HG03103 (cell line): ENCODE measurements at regions not wholly inside any gene's neighbourhood (a gene's known extent, or its start where the extent isn't known, plus 50 kb on each side); places are given as distances from the start of the nearest gene placed in this dataset.
"Not testable (repeated sequence)": the region's sequence is repeated elsewhere in the genome, so short reads cannot be mapped to it uniquely, and the experiment has no call there.

ENCODE experiments used
- ATAC-seq: cut with Tn5 transposase; IDR thresholded peaks from one replicate; pipeline ENCODE4 v1.9.1; 2021; ENCODE audit warnings: low read depth; ENCODE audit not compliant: unreplicated experiment

- no peak for ATAC-seq
These were observed 271.4 kb upstream of the SMIM21 start for GRCh38 chr18:75698861-75699260.

GRCh38 chr18:75697493-75697892, 270.0 kb upstream of the SMIM21 start:
- ATAC-seq = no peak

- no peak for ATAC-seq
These were observed 268.9 kb upstream of the SMIM21 start for GRCh38 chr18:75696391-75696790.

- ATAC-seq = no peak
These were observed 266.8 kb upstream of the SMIM21 start for GRCh38 chr18:75694292-75694691.

- ATAC-seq = no peak
These were observed 264.0 kb upstream of the SMIM21 start for GRCh38 chr18:75691483-75691882.

- not testable (repeated sequence) for ATAC-seq
These were observed 262.8 kb upstream of the SMIM21 start for GRCh38 chr18:75690283-75690682.

- ATAC-seq = no peak
These were observed 260.1 kb upstream of the SMIM21 start for GRCh38 chr18:75687626-75688025.

GRCh38 chr18:75683426-75683825, 255.9 kb upstream of the SMIM21 start:
- ATAC-seq = no peak

- ATAC-seq = no peak
These were observed 254.1 kb upstream of the SMIM21 start for GRCh38 chr18:75681538-75682115.

GRCh38 chr18:75679331-75679730, 251.8 kb upstream of the SMIM21 start:
- no peak for ATAC-seq

- no peak for ATAC-seq
These were observed 251.1 kb upstream of the SMIM21 start for GRCh38 chr18:75678627-75679026.

GRCh38 chr18:75677696-75678455, 250.4 kb upstream of the SMIM21 start:
- no peak for ATAC-seq

- ATAC-seq = no peak
These were observed 233.4 kb upstream of the SMIM21 start for GRCh38 chr18:75660932-75661331.

- ATAC-seq = no peak
These were observed 232.1 kb upstream of the SMIM21 start for GRCh38 chr18:75659535-75660023.

- ATAC-seq = no peak
These were observed 230.8 kb upstream of the SMIM21 start for GRCh38 chr18:75658330-75658729.

- ATAC-seq = no peak
These were observed 229.2 kb upstream of the SMIM21 start for GRCh38 chr18:75656563-75657247.

- ATAC-seq = no peak
These were observed 228.5 kb upstream of the SMIM21 start for GRCh38 chr18:75656035-75656434.

GRCh38 chr18:75654851-75655751, 227.6 kb upstream of the SMIM21 start:
- ATAC-seq = no peak

- ATAC-seq = no peak
These were observed 226.9 kb upstream of the SMIM21 start for GRCh38 chr18:75654386-75654785.

GRCh38 chr18:75652528-75652927, 225.0 kb upstream of the SMIM21 start:
- no peak for ATAC-seq

GRCh38 chr18:75644871-75645270, 217.4 kb upstream of the SMIM21 start:
- ATAC-seq = no peak
